Hepatocyte (in vitro differentiated cells): ENCODE measurements at regions not wholly inside any gene's neighbourhood (a gene's known extent, or its start where the extent isn't known, plus 50 kb on each side); places are given as distances from the start of the nearest gene placed in this dataset.

ENCODE experiments used
- DNase-seq: peaks from one replicate; pipeline ENCODE4 v3.0.0-alpha.2; 2016; ENCODE audit warnings: low spot score
- H2AFZ ChIP-seq: fragments of 200-600 bp; sonication (generic); 2 replicates; pipeline ENCODE4 v1.6.0; 2016; ENCODE audit warnings: antibody characterized with exemption, mild to moderate bottlenecking
- H3K27ac ChIP-seq: fragments of 200-600 bp; sonication (generic); 2 replicates; pipeline ENCODE4 v1.5.1; 2016; ENCODE audit warnings: mild to moderate bottlenecking
- H3K27me3 ChIP-seq: fragments of 200-600 bp; sonication (generic); 2 replicates; pipeline ENCODE4 v1.6.1; 2016
- H3K36me3 ChIP-seq: fragments of 200-600 bp; sonication (generic); replicated peaks from 2 replicates; pipeline ENCODE4 v1.5.1; 2016; ENCODE audit warnings: low read depth; ENCODE audit not compliant: insufficient read depth
- H3K4me1 ChIP-seq: fragments of 200-600 bp; sonication (generic); 2 replicates; pipeline ENCODE4 v1.5.1; 2016; ENCODE audit warnings: mild to moderate bottlenecking, moderate library complexity; ENCODE audit not compliant: insufficient read depth
- H3K4me2 ChIP-seq: fragments of 200-600 bp; sonication (generic); 2 replicates; pipeline ENCODE4 v1.6.0; 2016
- H3K4me3 ChIP-seq: fragments of 200-600 bp; sonication (generic); 2 replicates; pipeline ENCODE4 v1.5.1; 2016; ENCODE audit warnings: mild to moderate bottlenecking
- H3K79me2 ChIP-seq: fragments of 200-600 bp; sonication (generic); 2 replicates; pipeline ENCODE4 v1.6.0; 2017; ENCODE audit warnings: mild to moderate bottlenecking
- H3K9me2 ChIP-seq: fragments of 200-600 bp; sonication (generic); replicated peaks from 2 replicates; pipeline ENCODE4 v1.6.0; 2017; ENCODE audit warnings: mild to moderate bottlenecking; ENCODE audit not compliant: insufficient read depth
- H3K9me3 ChIP-seq: fragments of 200-600 bp; sonication (generic); 2 replicates; pipeline ENCODE4 v1.5.1; 2016; ENCODE audit warnings: low read depth, mild to moderate bottlenecking
- H4K20me1 ChIP-seq: fragments of 200-600 bp; sonication (generic); 2 replicates; pipeline ENCODE4 v1.6.0; 2016; ENCODE audit warnings: mild to moderate bottlenecking; ENCODE audit not compliant: insufficient read depth, poor library complexity, severe bottlenecking
- CTCF ChIP-seq: fragments of 200-600 bp; sonication (generic); IDR thresholded peaks from 2 replicates; pipeline ENCODE4 v1.5.1; 2016; ENCODE audit warnings: antibody characterized with exemption, mild to moderate bottlenecking; ENCODE audit not compliant: poor library complexity
- EZH2 ChIP-seq: fragments of 200-600 bp; sonication (generic); IDR thresholded peaks from 2 replicates; pipeline ENCODE4 v1.6.1; 2016; ENCODE audit warnings: antibody characterized with exemption, mild to moderate bottlenecking, borderline replicate concordance
- EZH2phosphoT487 ChIP-seq: fragments of 200-600 bp; sonication (generic); IDR thresholded peaks from one replicate; pipeline ENCODE4 v1.6.1; 2018; ENCODE audit warnings: antibody characterized with exemption, mild to moderate bottlenecking, low read depth, moderate library complexity; ENCODE audit not compliant: unreplicated experiment, severe bottlenecking
- WGBS: methylation state at CpG from one replicate; pipeline ENCODE4 v1.1.6; 2016; ENCODE audit warnings: low lambda C conversion rate; ENCODE audit errors: missing lambda C conversion rate; 5-methylcytosine and 5-hydroxymethylcytosine counted together

- Histone ChIP-seq H2AFZ (no peak overlapping the region), H4K20me1 (no peaks in the 10 kb centered on the region), H3K36me3 (no peaks in the 10 kb centered on the region), H3K9me3 (no peaks in the 10 kb centered on the region), H3K27ac (no peak overlapping the region), H3K4me3 (no peak overlapping the region), H3K9me2 (no peaks in the 10 kb centered on the region), H3K79me2 (no peaks in the 10 kb centered on the region), H3K4me1 (no peaks in the 10 kb centered on the region), H3K4me2 (no peak overlapping the region), H3K27me3 (no peaks in the 10 kb centered on the region)
- 94% methylated on average over 10 of the region's 10 CpGs for WGBS
- no peak for DNase-seq
- no peak for TF ChIP-seq CTCF
- TF ChIP-seq EZH2phosphoT487: no peak
- TF ChIP-seq EZH2: no peak
Observed at GRCh38 chr18:34611904-34612303, 98.2 kb upstream of the DTNA start.

GRCh38 chr18:34620258-34620861, 89.7 kb upstream of the DTNA start:
- H3K9me2 ChIP-seq: no peaks in the 10 kb centered on the region
- no peak overlapping the region for H3K27ac ChIP-seq
- H2AFZ ChIP-seq: no peak overlapping the region
- no peak for DNase-seq
- no peak overlapping the region for H3K4me3 ChIP-seq
- no peaks in the 10 kb centered on the region for H4K20me1 ChIP-seq
- no peak overlapping the region for H3K4me2 ChIP-seq
- no peaks in the 10 kb centered on the region for H3K36me3 ChIP-seq
- TF ChIP-seq CTCF (no peak), EZH2 (no peak), EZH2phosphoT487 (no peak)
- no peaks in the 10 kb centered on the region for H3K27me3 ChIP-seq
- 90% methylated on average over 5 of the region's 5 CpGs for WGBS
- H3K9me3 ChIP-seq: no peaks in the 10 kb centered on the region
- no peaks in the 10 kb centered on the region for H3K4me1 ChIP-seq
- H3K79me2 ChIP-seq: no peaks in the 10 kb centered on the region

DNA sequence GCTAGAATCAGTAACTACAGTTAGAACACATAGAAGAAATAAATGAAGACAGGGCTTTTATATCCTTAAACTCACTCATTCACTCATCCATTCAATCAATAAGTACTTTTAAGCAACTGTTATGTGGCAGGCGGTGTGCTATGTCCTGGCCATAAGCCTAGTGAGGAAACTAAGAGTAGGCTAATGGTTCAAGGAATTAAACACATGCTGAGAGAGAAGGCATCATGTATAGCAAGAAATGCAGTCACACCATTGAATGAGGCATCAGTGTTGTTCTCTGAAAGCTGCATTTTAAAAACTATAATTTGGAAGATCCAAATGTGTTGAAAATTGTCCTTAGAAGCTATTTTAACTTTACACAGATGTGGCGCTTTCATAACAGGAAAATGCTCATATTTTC, 86.5 kb upstream of the DTNA start:
- H3K4me3 ChIP-seq: no peak overlapping the region
- H4K20me1 ChIP-seq: no peaks in the 10 kb centered on the region
- H3K9me2 ChIP-seq: no peaks in the 10 kb centered on the region
- no peak overlapping the region for H3K27ac ChIP-seq
- no peaks in the 10 kb centered on the region for H3K36me3 ChIP-seq
- no peaks in the 10 kb centered on the region for H3K4me1 ChIP-seq
- no peaks in the 10 kb centered on the region for H3K27me3 ChIP-seq
- no peak for TF ChIP-seq CTCF
- TF ChIP-seq EZH2phosphoT487: no peak
- TF ChIP-seq EZH2: no peak
- H3K79me2 ChIP-seq: no peaks in the 10 kb centered on the region
- H3K9me3 ChIP-seq: no peaks in the 10 kb centered on the region
- H3K4me2 ChIP-seq: no peak overlapping the region
- WGBS: 94% methylated on average over 2 of the region's 2 CpGs
- DNase-seq: no peak
- no peak overlapping the region for H2AFZ ChIP-seq

DNA sequence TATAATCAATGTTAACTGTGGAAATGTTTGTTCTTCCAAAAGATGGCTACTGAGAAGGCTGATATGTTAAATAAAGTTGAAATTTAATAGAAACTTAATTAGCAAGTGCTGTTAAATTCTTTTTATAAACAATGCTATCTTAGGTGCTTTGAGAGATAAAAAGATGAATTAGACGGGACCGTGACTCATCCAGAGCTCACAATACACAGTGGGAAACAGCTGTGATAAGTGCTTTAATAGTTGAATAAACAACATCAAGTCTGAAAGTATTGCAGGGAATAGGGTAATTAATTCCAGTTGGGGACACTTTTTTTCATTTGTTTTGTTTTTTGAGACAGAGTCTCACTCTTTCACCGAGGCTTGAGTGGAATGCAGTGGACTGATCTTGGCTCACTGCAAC, 85.5 kb upstream of the DTNA start:
- DNase-seq: no peak
- 24% methylated on average over 3 of the region's 3 CpGs for WGBS
- no peaks in the 10 kb centered on the region for H3K79me2 ChIP-seq
- H2AFZ ChIP-seq: no peak overlapping the region
- H3K36me3 ChIP-seq: no peaks in the 10 kb centered on the region
- H3K9me3 ChIP-seq: no peaks in the 10 kb centered on the region
- H3K4me1 ChIP-seq: no peaks in the 10 kb centered on the region
- H3K4me3 ChIP-seq: no peak overlapping the region
- H3K9me2 ChIP-seq: no peaks in the 10 kb centered on the region
- H3K27me3 ChIP-seq: no peaks in the 10 kb centered on the region
- TF ChIP-seq EZH2phosphoT487: no peak
- TF ChIP-seq EZH2: no peak
- TF ChIP-seq CTCF: no peak
- no peaks in the 10 kb centered on the region for H4K20me1 ChIP-seq
- H3K4me2 ChIP-seq: no peak overlapping the region
- H3K27ac ChIP-seq: no peak overlapping the region
